Kidney (tissue), 13 donors: ENCODE measurements at regions not wholly inside any gene's neighbourhood (a gene's known extent, or its start where the extent isn't known, plus 50 kb on each side); places are given as distances from the start of the nearest gene placed in this dataset.
A peak's percentile ranks its signal among the peaks of the same experiment; 100 is the strongest.

Experiments
- DNase-seq, 5 donors: peaks; one replicate each; pipeline ENCODE4 v3.0.0-alpha.2; 2013 to 2020
- FAIRE-seq: peaks from 2 replicates; lab custom pipeline; 2012; peaks lifted over from hg19 to GRCh38; lab: Jason Lieb, UNC
- H3K27ac ChIP-seq, 2 donors: one replicate each; pipeline ENCODE4 v1.7.0; 2013; ENCODE audit warnings: low read depth in 2 of 2, low read length in 2 of 2, inconsistent platforms in 1 of 2
- H3K27me3 ChIP-seq: one replicate; pipeline ENCODE4 v1.7.1; 2013; ENCODE audit warnings: low read length, inconsistent platforms; ENCODE audit not compliant: control insufficient read depth, insufficient read depth
- H3K36me3 ChIP-seq, 3 donors: one replicate each; pipeline versions ENCODE4 v1.7.0 to v1.7.1; 2013; ENCODE audit warnings: low read length in 3 of 3, control low read depth in 1 of 3, inconsistent platforms in 1 of 3; ENCODE audit not compliant: insufficient read depth in 3 of 3, control insufficient read depth in 2 of 3
- H3K4me1 ChIP-seq, 3 donors: one replicate each; pipeline versions ENCODE4 v1.7.0 to v1.7.1; 2013; ENCODE audit warnings: low read length in 3 of 3, inconsistent platforms in 1 of 3, low read depth in 1 of 3; ENCODE audit not compliant: control insufficient read depth in 2 of 3, insufficient read depth in 2 of 3
- H3K4me3 ChIP-seq, 3 donors: one replicate each; pipeline versions ENCODE4 v1.7.0 to v1.8.1; 2013; ENCODE audit warnings: low read length in 3 of 3, control low read depth in 1 of 3, inconsistent platforms in 1 of 3
- H3K9ac ChIP-seq, 3 donors: one replicate each; pipeline versions ENCODE4 v1.7.0 to v1.7.1; 2013; ENCODE audit warnings: low read length in 3 of 3, control low read depth in 1 of 3, inconsistent platforms in 1 of 3
- H3K9me3 ChIP-seq, 3 donors: one replicate each; pipeline versions ENCODE4 v1.7.0 to v1.7.1; 2013; ENCODE audit warnings: low read length in 3 of 3, control low read depth in 1 of 3, inconsistent platforms in 1 of 3; ENCODE audit not compliant: control insufficient read depth in 2 of 3, insufficient read depth in 1 of 3
- intact Hi-C: fragments of 100-400 bp; cut with DNase I; formaldehyde crosslinking; loops from one replicate; pipeline ENCODE4 v1.11.1; 2022
- TF ChIP-seq, protein P1 (sequence below): IDR thresholded peaks from 3 replicates; pipeline ENCODE4 v1.5.1; 2012; ENCODE audit warnings: mild to moderate bottlenecking, moderate library complexity, borderline replicate concordance; ENCODE audit not compliant: insufficient read depth; ENCODE audit errors: extremely low read depth
- donor health status: control.
- donor health status: control.
- donor health status: control.
- donor health status: control.
- donor health status: control.
- donor health status: DM: yes; HTN: yes; CAD: no.
- donor health status: Normal renal cell carcinoma (clear cell type).

DNA sequence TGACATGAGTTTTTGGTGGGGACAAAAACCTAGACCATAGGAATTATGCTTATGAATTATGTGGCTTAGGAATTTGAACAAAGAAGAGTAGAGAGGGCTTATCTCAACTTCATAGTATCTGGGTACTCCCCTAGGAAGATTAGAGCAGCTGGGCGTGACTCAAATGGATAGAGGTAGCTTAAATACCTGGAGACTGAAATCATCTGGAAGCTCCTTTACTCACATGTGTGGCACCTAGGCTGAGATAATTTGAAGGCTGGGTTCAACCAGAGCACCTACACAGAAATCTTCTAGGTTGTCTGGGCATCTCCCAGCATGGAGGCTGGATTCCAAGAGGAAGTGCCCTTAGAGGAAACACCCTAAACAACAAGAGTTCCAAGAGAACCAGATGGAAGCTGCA lies 393.9 kb downstream of the ADAMTS20 start:
- no peak for FAIRE-seq
- Histone ChIP-seq H3K4me3 (no peak overlapping the region), H3K9ac (no peak overlapping the region), H3K36me3 (no peaks in the 10 kb centered on the region), H3K9me3 (no peaks in the 10 kb centered on the region), H3K27ac (no peak overlapping the region), H3K27me3 (no peaks in the 10 kb centered on the region), H3K4me1 (no peaks in the 10 kb centered on the region)
- TF ChIP-seq, protein P1, sequence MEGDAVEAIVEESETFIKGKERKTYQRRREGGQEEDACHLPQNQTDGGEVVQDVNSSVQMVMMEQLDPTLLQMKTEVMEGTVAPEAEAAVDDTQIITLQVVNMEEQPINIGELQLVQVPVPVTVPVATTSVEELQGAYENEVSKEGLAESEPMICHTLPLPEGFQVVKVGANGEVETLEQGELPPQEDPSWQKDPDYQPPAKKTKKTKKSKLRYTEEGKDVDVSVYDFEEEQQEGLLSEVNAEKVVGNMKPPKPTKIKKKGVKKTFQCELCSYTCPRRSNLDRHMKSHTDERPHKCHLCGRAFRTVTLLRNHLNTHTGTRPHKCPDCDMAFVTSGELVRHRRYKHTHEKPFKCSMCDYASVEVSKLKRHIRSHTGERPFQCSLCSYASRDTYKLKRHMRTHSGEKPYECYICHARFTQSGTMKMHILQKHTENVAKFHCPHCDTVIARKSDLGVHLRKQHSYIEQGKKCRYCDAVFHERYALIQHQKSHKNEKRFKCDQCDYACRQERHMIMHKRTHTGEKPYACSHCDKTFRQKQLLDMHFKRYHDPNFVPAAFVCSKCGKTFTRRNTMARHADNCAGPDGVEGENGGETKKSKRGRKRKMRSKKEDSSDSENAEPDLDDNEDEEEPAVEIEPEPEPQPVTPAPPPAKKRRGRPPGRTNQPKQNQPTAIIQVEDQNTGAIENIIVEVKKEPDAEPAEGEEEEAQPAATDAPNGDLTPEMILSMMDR = no peak
- no peak for DNase-seq
- intact Hi-C loops = no loop called here

DNA sequence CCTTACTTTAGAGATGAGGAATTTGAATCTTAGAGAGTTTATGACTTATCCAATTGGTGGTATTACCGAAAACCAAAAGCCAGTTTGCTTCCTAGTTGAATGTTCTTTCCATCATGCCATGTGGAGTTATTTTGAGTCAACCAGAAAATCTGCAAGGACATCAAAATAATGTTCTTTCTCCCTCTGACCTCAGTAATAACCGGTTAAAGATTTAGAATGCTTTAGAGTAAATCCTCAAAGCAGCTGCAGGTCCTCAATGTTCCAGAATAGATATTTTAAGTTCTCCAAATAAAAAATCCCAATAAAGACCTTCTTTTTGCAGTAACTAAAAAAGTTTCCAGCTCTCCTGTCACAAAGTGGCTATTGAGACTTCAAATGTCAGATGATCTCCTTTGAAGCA lies 396.6 kb downstream of the ADAMTS20 start:
- intact Hi-C loops = no loop called here
- Histone ChIP-seq H3K4me1 (no peaks in the 10 kb centered on the region), H3K36me3 (no peaks in the 10 kb centered on the region), H3K9ac (no peak overlapping the region), H3K27ac (no peak overlapping the region), H3K4me3 (no peak overlapping the region), H3K27me3 (no peaks in the 10 kb centered on the region), H3K9me3 (no peaks in the 10 kb centered on the region)
- TF ChIP-seq, protein P1 = no peak
- peak in 1 of 5 donors; percentile 57 for DNase-seq
- FAIRE-seq = no peak

DNA sequence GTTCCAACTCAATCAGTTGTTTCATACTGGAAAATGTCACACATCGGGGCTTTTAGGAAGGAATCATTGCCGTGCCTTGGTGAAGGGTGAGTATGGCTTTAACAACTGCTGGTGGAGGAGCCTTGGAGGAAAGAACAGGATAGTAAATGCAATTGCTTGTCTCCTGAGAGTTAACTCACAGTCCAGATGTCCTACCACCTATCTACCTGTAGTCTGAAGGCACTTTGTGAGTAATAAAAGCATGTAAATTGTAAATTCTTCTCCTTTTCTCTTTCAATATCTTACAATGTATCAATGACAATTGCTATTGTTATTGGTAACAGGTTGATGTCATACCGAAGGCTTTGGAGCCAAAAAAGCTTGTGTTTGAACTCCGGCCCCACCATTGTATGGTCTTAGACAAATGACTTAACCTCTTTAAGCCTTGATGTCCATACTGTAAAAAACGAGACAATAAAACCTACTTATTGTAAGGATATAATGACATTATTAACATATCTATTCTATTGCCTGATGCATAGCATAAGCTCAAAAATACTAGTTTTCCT lies 397.4 kb downstream of the ADAMTS20 start:
- TF ChIP-seq, protein P1 = no peak
- H3K4me3 ChIP-seq = no peak overlapping the region
- no peaks in the 10 kb centered on the region for H3K4me1 ChIP-seq
- H3K9me3 ChIP-seq = no peaks in the 10 kb centered on the region
- H3K27me3 ChIP-seq = no peaks in the 10 kb centered on the region
- H3K36me3 ChIP-seq = no peaks in the 10 kb centered on the region
- H3K27ac ChIP-seq = no peak overlapping the region
- H3K9ac ChIP-seq = no peak overlapping the region
- DNase-seq (no peak), FAIRE-seq (no peak)
- intact Hi-C loops = no loop called here

DNA sequence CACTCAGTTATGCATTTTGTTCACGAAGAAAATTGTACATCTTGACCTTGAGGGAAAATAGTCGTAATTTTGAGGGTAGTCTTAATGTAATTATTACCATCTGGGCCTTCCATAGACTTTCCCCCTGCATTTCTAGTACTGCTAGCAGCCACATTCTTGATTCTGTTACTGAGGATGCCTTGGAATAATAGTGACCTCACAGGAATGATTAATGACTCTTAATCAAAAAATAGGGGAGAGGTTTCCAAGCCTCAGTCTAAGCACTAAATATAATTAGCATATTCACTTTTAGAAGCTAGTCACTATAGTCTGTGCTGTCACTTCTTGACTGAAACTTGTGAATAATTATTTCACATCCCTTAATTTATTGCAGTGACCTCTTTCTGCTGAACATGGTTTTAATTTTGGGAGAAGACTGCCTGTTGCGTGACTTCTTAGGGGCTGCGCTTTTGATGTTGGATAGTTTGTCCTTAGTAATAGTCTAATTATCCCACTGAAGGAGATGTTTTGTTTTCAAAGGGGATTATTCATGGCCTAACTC lies 400.5 kb downstream of the ADAMTS20 start:
- DNase-seq (peak in 2 of 5 donors; percentile 65 to 85), FAIRE-seq (no peak)
- H3K27me3 ChIP-seq = no peaks in the 10 kb centered on the region
- H3K4me3 ChIP-seq = no peak overlapping the region
- H3K36me3 ChIP-seq = no peaks in the 10 kb centered on the region
- H3K9me3 ChIP-seq = no peaks in the 10 kb centered on the region
- H3K9ac ChIP-seq = no peak overlapping the region
- TF ChIP-seq, protein P1 = no peak
- no peaks in the 10 kb centered on the region for H3K4me1 ChIP-seq
- no peak overlapping the region for H3K27ac ChIP-seq
- intact Hi-C loops = no loop called here
